CD1c-positive myeloid dendritic cell (primary cell): ENCODE measurements at regions not wholly inside any gene's neighbourhood (a gene's known extent, or its start where the extent isn't known, plus 50 kb on each side); places are given as distances from the start of the nearest gene placed in this dataset.
A peak's percentile ranks its signal among the peaks of the same experiment; 100 is the strongest.
"Not testable (repeated sequence)": the region's sequence is repeated elsewhere in the genome, so short reads cannot be mapped to it uniquely, and the experiment has no call there.

ENCODE experiments used
- DNase-seq: peaks from one replicate; pipeline ENCODE4 v3.0.0-alpha.2; 2016; ENCODE audit errors: extremely low spot score

GRCh38 chr1:31485166-31485565, 72.2 kb downstream of the SERINC2 start:
- DNase-seq, result no peak

- DNase-seq, result no peak
These were observed 74.1 kb downstream of the SERINC2 start for GRCh38 chr1:31487143-31487542.

- DNase-seq, result no peak
These were observed 74.8 kb downstream of the SERINC2 start for GRCh38 chr1:31487721-31488293.

GRCh38 chr1:31488528-31488927, 75.5 kb downstream of the SERINC2 start:
- no peak for DNase-seq

- not testable (repeated sequence) for DNase-seq
These were observed 76.6 kb downstream of the SERINC2 start for GRCh38 chr1:31489575-31489974.

GRCh38 chr1:31490596-31490995, 77.6 kb downstream of the SERINC2 start:
- not testable (repeated sequence) for DNase-seq

- not testable (repeated sequence) for DNase-seq
These were observed 81.0 kb upstream of the TINAGL1 start for GRCh38 chr1:31495351-31495750.

- not testable (repeated sequence) for DNase-seq
These were observed 80.5 kb upstream of the TINAGL1 start for GRCh38 chr1:31495770-31496169.

GRCh38 chr1:31497601-31498000, 78.7 kb upstream of the TINAGL1 start:
- DNase-seq, result no peak

GRCh38 chr1:31498376-31499040, 77.8 kb upstream of the TINAGL1 start:
- no peak for DNase-seq

GRCh38 chr1:31501505-31501904, 74.8 kb upstream of the TINAGL1 start:
- DNase-seq, result no peak

- no peak for DNase-seq
These were observed 74.1 kb upstream of the TINAGL1 start for GRCh38 chr1:31502253-31502652.

- no peak for DNase-seq
These were observed 73.3 kb upstream of the TINAGL1 start for GRCh38 chr1:31502926-31503511.

- DNase-seq, result no peak
These were observed 72.7 kb upstream of the TINAGL1 start for GRCh38 chr1:31503570-31503969.

- DNase-seq, result no peak
These were observed 72.3 kb upstream of the TINAGL1 start for GRCh38 chr1:31504001-31504400.

- no peak for DNase-seq
These were observed 70.3 kb upstream of the TINAGL1 start for GRCh38 chr1:31505911-31506497.

GRCh38 chr1:31507221-31507620, 69.1 kb upstream of the TINAGL1 start:
- no peak for DNase-seq

GRCh38 chr1:31507676-31508530, 68.4 kb upstream of the TINAGL1 start:
- DNase-seq, result no peak

GRCh38 chr1:31509124-31510072, 66.9 kb upstream of the TINAGL1 start:
- DNase-seq, result peak; percentile 21

GRCh38 chr1:31510304-31510703, 66.0 kb upstream of the TINAGL1 start:
- no peak for DNase-seq
